ENCODE measurements at regions not wholly inside any gene's neighbourhood (a gene's known extent, or its start where the extent isn't known, plus 50 kb on each side); places are given as distances from the start of the nearest gene placed in this dataset.
"Not testable (repeated sequence)": the region's sequence is repeated elsewhere in the genome, so short reads cannot be mapped to it uniquely, and the experiment has no call there.

DNA sequence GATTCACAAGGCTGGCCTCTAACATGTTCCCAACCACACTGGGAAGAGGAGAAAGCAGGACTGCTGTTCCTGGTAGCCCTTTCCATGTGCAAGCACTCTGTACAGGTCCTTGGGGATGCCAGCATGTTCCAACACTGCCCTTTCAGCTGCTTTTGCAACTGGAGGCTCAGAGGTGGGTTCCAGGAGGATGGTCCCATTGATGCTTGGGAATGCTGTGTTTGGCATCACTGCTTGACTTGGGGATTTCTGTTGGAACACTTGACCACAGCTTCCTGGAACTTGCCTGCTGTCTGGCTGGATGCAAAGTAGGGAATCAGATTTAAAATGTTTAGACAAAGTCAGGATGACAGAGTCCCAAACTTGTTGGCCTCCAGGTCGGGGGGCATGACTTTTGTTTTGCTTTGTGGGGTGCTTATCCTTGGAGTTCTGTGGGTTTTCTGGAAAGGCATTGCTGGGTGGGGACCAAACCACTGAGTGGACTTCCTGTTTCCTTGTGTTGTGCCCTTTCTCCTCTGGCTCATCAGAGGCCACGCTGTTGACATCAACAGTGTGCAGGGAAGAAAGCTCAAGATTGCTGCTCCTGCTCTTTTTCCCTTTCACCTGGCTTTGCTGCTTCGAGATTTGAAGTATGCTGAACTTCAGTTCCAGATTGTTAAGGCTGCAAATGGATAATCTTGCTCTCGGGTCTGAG lies 148.5 kb upstream of the RPS23 start:
- no peak overlapping the region for H3K4me3 ChIP-seq (ENCODE audit: low read depth, low read length)
- TF ChIP-seq, protein P1, sequence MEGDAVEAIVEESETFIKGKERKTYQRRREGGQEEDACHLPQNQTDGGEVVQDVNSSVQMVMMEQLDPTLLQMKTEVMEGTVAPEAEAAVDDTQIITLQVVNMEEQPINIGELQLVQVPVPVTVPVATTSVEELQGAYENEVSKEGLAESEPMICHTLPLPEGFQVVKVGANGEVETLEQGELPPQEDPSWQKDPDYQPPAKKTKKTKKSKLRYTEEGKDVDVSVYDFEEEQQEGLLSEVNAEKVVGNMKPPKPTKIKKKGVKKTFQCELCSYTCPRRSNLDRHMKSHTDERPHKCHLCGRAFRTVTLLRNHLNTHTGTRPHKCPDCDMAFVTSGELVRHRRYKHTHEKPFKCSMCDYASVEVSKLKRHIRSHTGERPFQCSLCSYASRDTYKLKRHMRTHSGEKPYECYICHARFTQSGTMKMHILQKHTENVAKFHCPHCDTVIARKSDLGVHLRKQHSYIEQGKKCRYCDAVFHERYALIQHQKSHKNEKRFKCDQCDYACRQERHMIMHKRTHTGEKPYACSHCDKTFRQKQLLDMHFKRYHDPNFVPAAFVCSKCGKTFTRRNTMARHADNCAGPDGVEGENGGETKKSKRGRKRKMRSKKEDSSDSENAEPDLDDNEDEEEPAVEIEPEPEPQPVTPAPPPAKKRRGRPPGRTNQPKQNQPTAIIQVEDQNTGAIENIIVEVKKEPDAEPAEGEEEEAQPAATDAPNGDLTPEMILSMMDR (IDR thresholded peaks at IDR 0.05; ENCODE audit: low read depth, low read length): no peak

DNA sequence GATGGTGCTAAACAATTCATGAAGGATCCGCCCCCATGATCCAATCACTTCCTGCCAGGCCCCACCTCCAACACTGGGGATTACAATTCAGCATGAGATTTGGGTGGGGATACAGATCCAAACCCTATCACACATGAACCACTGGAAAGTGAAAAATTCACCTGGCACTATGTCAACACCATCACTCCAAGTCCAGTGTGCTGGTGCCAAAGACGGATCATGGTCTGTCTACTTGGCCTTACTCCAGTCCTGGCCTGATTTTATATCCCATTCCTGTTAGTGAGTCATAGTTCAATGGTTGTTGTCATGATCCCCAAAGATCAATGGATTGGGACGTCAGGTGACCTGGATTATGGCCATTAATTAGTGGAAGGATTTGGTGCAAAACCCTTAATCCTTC lies 147.4 kb upstream of the RPS23 start:
- no peak overlapping the region for H3K4me3 ChIP-seq (ENCODE audit: low read depth, low read length)

DNA sequence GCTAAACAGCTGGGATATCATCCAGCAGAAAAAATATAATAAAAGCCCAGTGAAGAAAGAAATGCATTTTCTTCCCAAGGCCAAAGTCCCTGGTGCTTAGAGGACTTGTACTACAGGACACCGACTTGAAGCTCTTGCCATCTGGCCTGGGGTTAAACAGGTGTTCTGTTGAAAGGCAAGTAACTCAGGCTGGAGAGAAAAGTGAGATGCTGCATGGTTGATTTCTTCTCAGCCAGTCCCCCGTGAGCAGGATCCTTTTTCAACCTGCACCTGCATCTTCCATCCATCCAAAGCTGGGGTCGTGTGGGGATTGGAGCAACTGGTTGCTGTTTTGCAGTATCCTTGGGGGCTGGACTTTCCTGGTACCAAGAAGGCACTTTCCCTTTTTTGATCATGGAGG lies 146.1 kb upstream of the RPS23 start:
- TF ChIP-seq, protein P1 (IDR thresholded peaks at IDR 0.05; ENCODE audit: low read depth, low read length): no peak
- no peak overlapping the region for H3K4me3 ChIP-seq (ENCODE audit: low read depth, low read length)

More for the DNA sequence above, 147.4 kb upstream of the RPS23 start:
- TF ChIP-seq, protein P1 (IDR thresholded peaks at IDR 0.05; ENCODE audit: low read depth, low read length): no peak

GRCh38 chr5:82422751-82423181 lies 144.6 kb upstream of the RPS23 start:
- H3K4me3 ChIP-seq (ENCODE audit: low read depth, low read length): no peak overlapping the region
- TF ChIP-seq, protein P1 (IDR thresholded peaks at IDR 0.05; ENCODE audit: low read depth, low read length): no peak

DNA sequence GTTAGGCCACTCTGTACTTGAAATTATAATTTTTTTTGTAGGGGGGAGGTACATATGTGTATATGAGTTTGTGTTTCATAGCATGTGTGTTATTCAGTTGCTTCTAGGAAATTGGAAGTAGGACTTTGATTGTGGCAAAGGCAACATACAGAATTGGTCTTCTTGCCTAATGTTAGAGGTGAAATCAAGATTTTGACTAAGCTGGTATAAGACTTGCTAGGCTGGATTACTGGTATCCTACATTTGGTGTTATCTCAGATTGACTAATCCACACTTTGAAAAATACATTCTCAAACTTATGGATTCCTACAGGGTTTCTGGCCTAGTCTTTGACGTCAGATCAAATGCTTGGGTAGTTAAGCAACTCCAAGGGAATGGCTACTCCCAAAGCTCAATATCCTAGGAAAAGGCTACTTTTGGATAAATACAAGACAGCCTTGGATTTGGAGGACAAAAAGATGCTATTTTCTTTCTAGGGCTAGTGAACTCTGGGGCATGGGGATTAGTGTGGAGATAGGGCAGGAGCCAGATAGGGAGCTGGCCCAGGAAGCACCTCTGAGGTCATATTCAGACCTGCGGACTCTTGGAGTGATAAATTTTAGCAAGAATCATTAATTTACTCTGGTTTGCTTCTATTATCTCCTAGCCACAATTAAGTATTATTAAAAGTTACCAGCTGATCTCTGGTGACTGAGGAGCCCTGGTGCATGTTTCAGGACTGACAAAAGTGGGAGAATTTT lies 144.0 kb upstream of the RPS23 start:
- no peak overlapping the region for H3K4me3 ChIP-seq (ENCODE audit: low read depth, low read length)
- TF ChIP-seq, protein P1 (IDR thresholded peaks at IDR 0.05; ENCODE audit: low read depth, low read length): no peak

GRCh38 chr5:82421119-82421518 lies 143.0 kb upstream of the RPS23 start:
- H3K4me3 ChIP-seq (ENCODE audit: low read depth, low read length): no peak overlapping the region
- TF ChIP-seq, protein P1 (IDR thresholded peaks at IDR 0.05; ENCODE audit: low read depth, low read length): no peak

- not testable (repeated sequence) for H3K4me3 ChIP-seq (ENCODE audit: low read depth, low read length)
Measured at GRCh38 chr5:82420524-82420923, 142.4 kb upstream of the RPS23 start.
